Stimulated activated CD4-positive, alpha-beta T cell treated with anti-CD3 and anti-CD28 coated beads, Interleukin-2, amount 100 ng/mL, for 24 hours (primary cell): ENCODE measurements at regions not wholly inside any gene's neighbourhood (a gene's known extent, or its start where the extent isn't known, plus 50 kb on each side); places are given as distances from the start of the nearest gene placed in this dataset.
"Not testable (repeated sequence)": the region's sequence is repeated elsewhere in the genome, so short reads cannot be mapped to it uniquely, and the experiment has no call there.

Source experiments
- DNase-seq, 2 donors: peaks; one replicate each; pipeline ENCODE4 v3.0.0-alpha.2; 2020

- not testable (repeated sequence) for DNase-seq
These were observed 102.8 kb upstream of the KCNMA1 start for GRCh38 chr10:77740396-77740795.

- no peak for DNase-seq
These were observed 101.0 kb upstream of the KCNMA1 start for GRCh38 chr10:77738496-77739158.

GRCh38 chr10:77737608-77738007 lies 100.0 kb upstream of the KCNMA1 start:
- no peak for DNase-seq

- DNase-seq, result not testable (repeated sequence)
These were observed 97.5 kb upstream of the KCNMA1 start for GRCh38 chr10:77735136-77735535.

- DNase-seq, result no peak
These were observed 94.8 kb upstream of the KCNMA1 start for GRCh38 chr10:77732213-77733003.

- DNase-seq, result no peak
These were observed 89.9 kb upstream of the KCNMA1 start for GRCh38 chr10:77727481-77727880.

GRCh38 chr10:77726732-77727131 lies 89.1 kb upstream of the KCNMA1 start:
- DNase-seq, result no peak

- DNase-seq, result no peak
These were observed 88.7 kb upstream of the KCNMA1 start for GRCh38 chr10:77726301-77726700.

GRCh38 chr10:77724820-77725219 lies 87.2 kb upstream of the KCNMA1 start:
- DNase-seq, result no peak

- no peak for DNase-seq
These were observed 85.8 kb upstream of the KCNMA1 start for GRCh38 chr10:77723376-77723775.

GRCh38 chr10:77722956-77723355 lies 85.3 kb upstream of the KCNMA1 start:
- DNase-seq, result not testable (repeated sequence)

- no peak for DNase-seq
These were observed 84.2 kb upstream of the KCNMA1 start for GRCh38 chr10:77721815-77722214.

- no peak for DNase-seq
These were observed 81.3 kb upstream of the KCNMA1 start for GRCh38 chr10:77718957-77719356.

- not testable (repeated sequence) for DNase-seq
These were observed 80.7 kb upstream of the KCNMA1 start for GRCh38 chr10:77718312-77718711.

GRCh38 chr10:77717336-77717735 lies 79.7 kb upstream of the KCNMA1 start:
- DNase-seq, result no peak

- DNase-seq, result no peak
These were observed 79.1 kb upstream of the KCNMA1 start for GRCh38 chr10:77716458-77717317.

- DNase-seq, result no peak
These were observed 77.9 kb upstream of the KCNMA1 start for GRCh38 chr10:77715536-77715935.

GRCh38 chr10:77715088-77715487 lies 77.5 kb upstream of the KCNMA1 start:
- peak in 1 of 2 donors; percentile 14 for DNase-seq

- DNase-seq, result no peak
These were observed 76.1 kb upstream of the KCNMA1 start for GRCh38 chr10:77713521-77714280.

GRCh38 chr10:77712207-77712606 lies 74.6 kb upstream of the KCNMA1 start:
- DNase-seq, result no peak

- DNase-seq, result no peak
These were observed 74.1 kb upstream of the KCNMA1 start for GRCh38 chr10:77711683-77712049.
